SK-N-MC (cell line): ENCODE measurements at regions not wholly inside any gene's neighbourhood (a gene's known extent, or its start where the extent isn't known, plus 50 kb on each side); places are given as distances from the start of the nearest gene placed in this dataset.

Experiments
- EZH2 ChIP-seq: fragments of 200-600 bp; sonication (generic); IDR thresholded peaks from one replicate; pipeline ENCODE4 v1.6.1; 2017; ENCODE audit warnings: antibody characterized with exemption
- FOXP2 ChIP-seq: optimal IDR thresholded peaks from 2 replicates; pipeline ENCODE3; 2011; ENCODE audit warnings: mild to moderate bottlenecking, moderate library complexity; ENCODE audit not compliant: insufficient read depth; ENCODE audit errors: extremely low read length, control extremely low read depth
- POLR2AphosphoS5 ChIP-seq: IDR thresholded peaks from 2 replicates; pipeline ENCODE4 v1.6.1; 2012; ENCODE audit warnings: mild to moderate bottlenecking, low read depth, low read length, borderline replicate concordance

DNA sequence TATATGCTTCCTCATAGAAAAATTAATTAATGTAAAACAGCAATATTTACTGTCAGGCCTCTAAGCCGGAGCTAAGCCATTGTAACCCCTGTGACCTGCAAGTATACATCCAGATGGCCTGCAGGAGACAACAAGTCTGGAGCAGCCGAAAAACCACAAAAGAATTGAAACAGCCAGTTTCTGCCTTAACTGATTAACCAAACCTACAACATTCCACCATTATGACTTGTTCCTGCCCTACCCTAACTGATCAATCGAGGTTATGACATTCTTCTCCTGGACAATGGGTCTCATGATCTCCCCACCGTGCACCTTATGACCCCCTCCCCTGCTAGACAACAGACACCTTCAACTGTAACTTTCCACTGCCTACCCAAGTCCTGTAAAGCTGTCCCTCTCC lies 205.8 kb upstream of the DUSP10 start:
- TF ChIP-seq EZH2 (no peak), POLR2AphosphoS5 (no peak), FOXP2 (no peak)
